BE2C (cell line): ENCODE measurements at regions not wholly inside any gene's neighbourhood (a gene's known extent, or its start where the extent isn't known, plus 50 kb on each side); places are given as distances from the start of the nearest gene placed in this dataset.

Source experiments
- DNase-seq: peaks from one replicate; pipeline ENCODE4 v3.0.0-alpha.2; 2020
- H3K27me3 ChIP-seq: fragments of 250-450 bp; sonication (Bioruptor Pico); 2 replicates; pipeline ENCODE4 v1.5.1; 2020; ENCODE audit warnings: mild to moderate bottlenecking
- H3K36me3 ChIP-seq: fragments of 250-450 bp; sonication (Bioruptor Pico); 2 replicates; pipeline ENCODE4 v1.5.1; 2020; ENCODE audit warnings: mild to moderate bottlenecking
- H3K4me1 ChIP-seq: fragments of 250-450 bp; sonication (Bioruptor Pico); 2 replicates; pipeline ENCODE4 v1.5.1; 2020
- H3K4me3 ChIP-seq: 2 replicates; pipeline ENCODE4 v1.5.1; 2011; ENCODE audit warnings: low read depth, low read length
- H3K9me3 ChIP-seq: fragments of 250-450 bp; sonication (Bioruptor Pico); 2 replicates; pipeline ENCODE4 v1.5.1; 2020
- TF ChIP-seq, protein P1 (sequence below): IDR thresholded peaks from 2 replicates; pipeline ENCODE4 v1.5.1; 2012; ENCODE audit warnings: mild to moderate bottlenecking, low read depth, low read length

DNA sequence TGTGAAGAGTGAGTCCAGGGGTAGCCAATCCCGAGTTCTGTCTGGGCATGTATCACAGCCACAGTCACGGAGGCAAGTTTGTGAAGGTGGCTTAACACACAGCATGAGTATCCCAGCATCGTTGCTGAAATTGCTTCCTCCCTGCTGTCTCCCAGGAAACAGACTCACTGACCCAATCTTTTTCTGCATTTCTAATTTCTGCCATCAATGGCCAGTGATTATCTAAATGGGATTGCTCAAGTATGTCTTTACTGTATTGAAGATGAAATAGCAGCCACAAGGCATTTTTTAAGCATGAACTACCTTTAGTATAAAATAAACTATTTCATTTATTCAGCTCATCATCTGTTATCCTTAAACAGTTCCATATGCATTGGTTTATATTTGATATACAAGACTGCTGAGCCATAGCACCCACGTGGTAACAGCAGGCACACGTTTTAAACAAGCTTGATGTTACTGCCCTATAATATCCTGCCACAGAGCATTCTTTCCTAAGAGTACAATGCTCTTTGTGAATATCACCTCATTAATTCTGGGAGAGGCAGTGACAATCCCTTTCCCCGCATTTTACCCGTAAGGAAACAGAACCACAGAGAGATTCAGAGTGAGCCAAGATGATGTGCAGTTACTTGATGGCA lies 276.6 kb upstream of the THBS1 start:
- peaks cover 11% of the 10 kb centered on the region for H3K27me3 ChIP-seq
- DNase-seq, result no peak
- TF ChIP-seq, protein P1, sequence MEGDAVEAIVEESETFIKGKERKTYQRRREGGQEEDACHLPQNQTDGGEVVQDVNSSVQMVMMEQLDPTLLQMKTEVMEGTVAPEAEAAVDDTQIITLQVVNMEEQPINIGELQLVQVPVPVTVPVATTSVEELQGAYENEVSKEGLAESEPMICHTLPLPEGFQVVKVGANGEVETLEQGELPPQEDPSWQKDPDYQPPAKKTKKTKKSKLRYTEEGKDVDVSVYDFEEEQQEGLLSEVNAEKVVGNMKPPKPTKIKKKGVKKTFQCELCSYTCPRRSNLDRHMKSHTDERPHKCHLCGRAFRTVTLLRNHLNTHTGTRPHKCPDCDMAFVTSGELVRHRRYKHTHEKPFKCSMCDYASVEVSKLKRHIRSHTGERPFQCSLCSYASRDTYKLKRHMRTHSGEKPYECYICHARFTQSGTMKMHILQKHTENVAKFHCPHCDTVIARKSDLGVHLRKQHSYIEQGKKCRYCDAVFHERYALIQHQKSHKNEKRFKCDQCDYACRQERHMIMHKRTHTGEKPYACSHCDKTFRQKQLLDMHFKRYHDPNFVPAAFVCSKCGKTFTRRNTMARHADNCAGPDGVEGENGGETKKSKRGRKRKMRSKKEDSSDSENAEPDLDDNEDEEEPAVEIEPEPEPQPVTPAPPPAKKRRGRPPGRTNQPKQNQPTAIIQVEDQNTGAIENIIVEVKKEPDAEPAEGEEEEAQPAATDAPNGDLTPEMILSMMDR, result no peak
- H3K36me3 ChIP-seq, result no peaks in the 10 kb centered on the region
- no peaks in the 10 kb centered on the region for H3K4me1 ChIP-seq
- no peak overlapping the region for H3K4me3 ChIP-seq
- H3K9me3 ChIP-seq, result no peaks in the 10 kb centered on the region

DNA sequence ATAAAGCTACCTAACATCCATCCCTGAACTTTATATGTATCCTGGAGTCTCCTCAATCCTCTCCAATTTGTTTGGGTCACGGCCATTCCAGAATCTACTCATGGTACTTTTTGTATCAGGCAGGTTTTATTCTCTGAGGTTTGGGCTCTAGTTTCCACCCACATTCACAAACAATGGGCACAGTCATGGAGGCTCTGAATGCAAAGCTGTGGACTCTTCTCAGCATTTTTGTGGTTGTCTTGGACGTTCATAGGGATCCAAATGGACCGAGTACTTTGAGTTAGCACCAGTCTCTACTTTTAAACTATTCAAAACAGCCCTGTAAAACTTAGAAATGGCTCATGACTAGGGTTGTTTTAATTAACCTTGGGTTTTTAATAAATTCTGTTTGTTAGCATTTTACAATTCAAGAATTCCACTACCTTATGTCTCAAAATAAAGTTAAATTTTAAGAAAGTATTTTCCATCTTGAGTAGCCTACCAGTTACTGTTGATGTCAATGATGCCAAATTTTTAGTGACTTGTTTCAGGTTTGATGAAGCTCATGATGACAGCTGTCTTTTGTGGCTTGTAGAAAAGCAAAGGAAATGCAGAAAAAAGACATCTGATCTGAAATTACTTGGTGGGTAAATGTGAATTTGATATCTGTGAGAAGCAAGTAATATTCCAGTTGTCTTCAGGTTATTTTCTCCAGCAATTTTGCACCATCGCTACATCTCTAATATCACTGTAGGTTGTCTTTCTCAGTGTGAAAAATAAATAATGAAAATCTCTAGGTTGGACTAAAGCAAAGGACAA lies 275.7 kb upstream of the THBS1 start:
- Histone ChIP-seq H3K4me1 (no peaks in the 10 kb centered on the region), H3K4me3 (no peak overlapping the region), H3K36me3 (no peaks in the 10 kb centered on the region), H3K9me3 (no peaks in the 10 kb centered on the region), H3K27me3 (peaks cover 7% of the 10 kb centered on the region)
- DNase-seq, result no peak
- TF ChIP-seq, protein P1, result no peak

DNA sequence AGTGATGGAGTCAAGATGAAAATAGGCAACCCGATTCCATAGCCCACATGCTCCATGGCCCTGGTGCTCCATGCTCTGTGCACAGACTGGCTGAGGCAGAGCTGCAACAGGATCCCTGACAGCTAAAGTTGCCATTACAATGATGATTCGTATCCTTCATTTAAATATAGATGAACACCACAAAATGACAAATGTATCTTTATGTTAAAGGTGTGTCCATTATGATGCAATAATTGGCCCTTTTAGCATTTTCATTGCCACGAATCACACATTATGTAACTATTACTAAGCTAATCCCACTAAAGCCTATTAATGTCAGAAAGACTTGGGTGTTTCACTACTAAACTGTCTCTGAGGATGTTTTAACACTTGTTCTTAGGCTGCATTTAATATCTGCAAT lies 270.2 kb upstream of the THBS1 start:
- H3K36me3 ChIP-seq, result no peaks in the 10 kb centered on the region
- no peaks in the 10 kb centered on the region for H3K4me1 ChIP-seq
- DNase-seq, result no peak
- no peaks in the 10 kb centered on the region for H3K27me3 ChIP-seq
- no peak overlapping the region for H3K4me3 ChIP-seq
- H3K9me3 ChIP-seq, result no peaks in the 10 kb centered on the region
- TF ChIP-seq, protein P1, result no peak

DNA sequence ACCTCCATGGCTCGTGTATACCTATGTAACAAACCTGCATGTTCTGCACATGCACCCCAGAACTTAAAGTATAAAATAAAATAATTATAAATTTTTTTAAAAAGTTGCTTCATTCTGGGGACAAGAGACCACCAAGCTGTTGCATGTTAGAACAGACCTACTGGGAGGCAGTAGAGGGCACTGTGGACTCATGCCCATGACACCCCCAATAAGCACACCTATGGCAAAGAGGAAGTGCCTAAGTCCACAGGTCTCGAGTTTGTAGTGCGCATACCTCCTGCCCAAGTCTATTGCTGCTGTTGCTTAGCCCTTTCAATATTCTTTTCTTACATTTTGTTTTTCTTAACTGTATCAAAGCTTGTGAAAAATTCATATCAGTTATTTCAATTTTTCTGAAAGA lies 267.9 kb upstream of the THBS1 start:
- Histone ChIP-seq H3K27me3 (no peaks in the 10 kb centered on the region), H3K4me1 (no peaks in the 10 kb centered on the region), H3K4me3 (no peak overlapping the region), H3K9me3 (no peaks in the 10 kb centered on the region), H3K36me3 (no peaks in the 10 kb centered on the region)
- TF ChIP-seq, protein P1, result 0 out of 2 replicates have a peak, but pooled peaks have one; percentile 4
- no peak for DNase-seq

DNA sequence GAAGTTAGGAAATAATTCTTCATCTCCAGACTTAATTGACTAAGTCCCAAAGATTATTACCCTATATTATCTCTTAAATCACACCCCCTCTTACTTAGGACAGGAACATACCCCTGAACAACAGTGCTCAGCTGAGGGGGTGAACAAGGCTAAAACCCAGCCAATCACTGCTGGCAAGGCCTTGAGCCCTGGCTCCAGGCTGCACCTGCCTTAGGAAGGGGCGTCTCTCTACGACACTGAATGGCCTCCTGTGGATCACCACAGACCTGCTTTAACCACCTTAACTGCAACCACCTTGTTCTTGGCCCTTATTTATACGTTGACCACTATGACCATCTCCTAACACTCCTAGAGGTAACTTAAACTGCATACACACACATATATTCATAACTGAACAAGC lies 267.4 kb upstream of the THBS1 start:
- Histone ChIP-seq H3K9me3 (no peaks in the 10 kb centered on the region), H3K36me3 (no peaks in the 10 kb centered on the region), H3K4me1 (no peaks in the 10 kb centered on the region), H3K27me3 (no peaks in the 10 kb centered on the region), H3K4me3 (no peak overlapping the region)
- TF ChIP-seq, protein P1, result no peak
- DNase-seq, result no peak

DNA sequence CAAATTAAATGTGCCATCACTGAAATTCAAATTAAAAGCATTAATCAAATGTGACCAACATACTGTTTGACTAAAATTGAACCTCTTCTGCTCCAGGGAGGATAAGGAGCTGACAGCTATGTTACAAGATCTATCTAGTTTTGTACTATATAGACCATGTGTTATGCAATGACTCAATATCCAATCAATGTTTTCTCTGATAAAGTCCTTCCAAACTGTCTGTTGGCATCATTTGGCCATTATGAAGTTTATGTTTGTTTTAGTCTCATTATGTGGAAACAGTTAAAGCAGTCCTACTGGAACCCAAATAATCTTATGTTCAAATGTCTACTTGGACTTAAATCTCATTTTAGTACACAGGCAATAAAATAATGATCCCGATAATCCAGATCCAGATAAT lies 267.0 kb upstream of the THBS1 start:
- Histone ChIP-seq H3K36me3 (no peaks in the 10 kb centered on the region), H3K9me3 (no peaks in the 10 kb centered on the region), H3K4me3 (no peak overlapping the region), H3K4me1 (no peaks in the 10 kb centered on the region), H3K27me3 (no peaks in the 10 kb centered on the region)
- TF ChIP-seq, protein P1, result no peak
- no peak for DNase-seq
